GM12872 (cell line): ENCODE measurements at regions not wholly inside any gene's neighbourhood (a gene's known extent, or its start where the extent isn't known, plus 50 kb on each side); places are given as distances from the start of the nearest gene placed in this dataset.

Experiments
- TF ChIP-seq, protein P1 (sequence below): IDR thresholded peaks from 3 replicates; pipeline ENCODE4 v1.5.1; 2011; ENCODE audit warnings: low read depth, mild to moderate bottlenecking, low read length, moderate library complexity; ENCODE audit not compliant: insufficient read depth

DNA sequence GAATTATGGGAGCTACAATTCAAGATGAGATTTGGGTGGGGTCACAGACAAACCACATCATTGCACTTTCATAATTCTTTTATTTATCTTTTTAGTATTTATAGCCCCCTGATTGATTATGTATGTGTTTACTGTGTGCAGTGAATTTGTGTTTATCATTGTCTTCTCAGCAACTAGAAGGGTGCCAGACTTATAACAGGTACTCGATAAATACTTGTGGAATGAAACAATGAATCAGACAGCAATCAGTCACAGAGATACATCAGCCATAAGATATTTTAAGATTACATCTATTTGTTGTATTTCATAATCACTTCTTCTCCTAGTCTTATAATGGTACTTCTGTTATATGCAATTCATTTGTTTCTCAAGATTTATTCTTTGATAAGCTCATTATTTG, 273.2 kb downstream of the PTPRC start:
- TF ChIP-seq, protein P1, sequence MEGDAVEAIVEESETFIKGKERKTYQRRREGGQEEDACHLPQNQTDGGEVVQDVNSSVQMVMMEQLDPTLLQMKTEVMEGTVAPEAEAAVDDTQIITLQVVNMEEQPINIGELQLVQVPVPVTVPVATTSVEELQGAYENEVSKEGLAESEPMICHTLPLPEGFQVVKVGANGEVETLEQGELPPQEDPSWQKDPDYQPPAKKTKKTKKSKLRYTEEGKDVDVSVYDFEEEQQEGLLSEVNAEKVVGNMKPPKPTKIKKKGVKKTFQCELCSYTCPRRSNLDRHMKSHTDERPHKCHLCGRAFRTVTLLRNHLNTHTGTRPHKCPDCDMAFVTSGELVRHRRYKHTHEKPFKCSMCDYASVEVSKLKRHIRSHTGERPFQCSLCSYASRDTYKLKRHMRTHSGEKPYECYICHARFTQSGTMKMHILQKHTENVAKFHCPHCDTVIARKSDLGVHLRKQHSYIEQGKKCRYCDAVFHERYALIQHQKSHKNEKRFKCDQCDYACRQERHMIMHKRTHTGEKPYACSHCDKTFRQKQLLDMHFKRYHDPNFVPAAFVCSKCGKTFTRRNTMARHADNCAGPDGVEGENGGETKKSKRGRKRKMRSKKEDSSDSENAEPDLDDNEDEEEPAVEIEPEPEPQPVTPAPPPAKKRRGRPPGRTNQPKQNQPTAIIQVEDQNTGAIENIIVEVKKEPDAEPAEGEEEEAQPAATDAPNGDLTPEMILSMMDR = no peak

DNA sequence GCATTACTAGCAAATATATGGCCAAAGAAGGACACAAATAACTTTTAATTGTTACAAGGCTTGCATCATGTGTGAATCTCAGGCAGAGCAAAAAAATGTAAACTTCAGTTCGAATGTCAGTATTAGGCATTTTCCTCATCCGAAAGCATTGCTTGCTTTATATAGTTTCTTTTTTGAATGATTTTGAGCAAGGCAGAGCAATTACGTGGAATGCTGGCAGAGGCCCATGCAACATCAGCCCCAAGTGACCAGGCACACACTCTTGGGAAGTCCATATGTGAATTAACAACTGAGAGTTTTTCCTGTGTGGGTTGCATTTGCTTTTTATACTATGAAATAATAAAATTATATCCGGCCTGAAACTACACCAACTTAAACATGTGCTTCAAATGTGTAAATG, 274.8 kb downstream of the PTPRC start:
- TF ChIP-seq, protein P1 = no peak

DNA sequence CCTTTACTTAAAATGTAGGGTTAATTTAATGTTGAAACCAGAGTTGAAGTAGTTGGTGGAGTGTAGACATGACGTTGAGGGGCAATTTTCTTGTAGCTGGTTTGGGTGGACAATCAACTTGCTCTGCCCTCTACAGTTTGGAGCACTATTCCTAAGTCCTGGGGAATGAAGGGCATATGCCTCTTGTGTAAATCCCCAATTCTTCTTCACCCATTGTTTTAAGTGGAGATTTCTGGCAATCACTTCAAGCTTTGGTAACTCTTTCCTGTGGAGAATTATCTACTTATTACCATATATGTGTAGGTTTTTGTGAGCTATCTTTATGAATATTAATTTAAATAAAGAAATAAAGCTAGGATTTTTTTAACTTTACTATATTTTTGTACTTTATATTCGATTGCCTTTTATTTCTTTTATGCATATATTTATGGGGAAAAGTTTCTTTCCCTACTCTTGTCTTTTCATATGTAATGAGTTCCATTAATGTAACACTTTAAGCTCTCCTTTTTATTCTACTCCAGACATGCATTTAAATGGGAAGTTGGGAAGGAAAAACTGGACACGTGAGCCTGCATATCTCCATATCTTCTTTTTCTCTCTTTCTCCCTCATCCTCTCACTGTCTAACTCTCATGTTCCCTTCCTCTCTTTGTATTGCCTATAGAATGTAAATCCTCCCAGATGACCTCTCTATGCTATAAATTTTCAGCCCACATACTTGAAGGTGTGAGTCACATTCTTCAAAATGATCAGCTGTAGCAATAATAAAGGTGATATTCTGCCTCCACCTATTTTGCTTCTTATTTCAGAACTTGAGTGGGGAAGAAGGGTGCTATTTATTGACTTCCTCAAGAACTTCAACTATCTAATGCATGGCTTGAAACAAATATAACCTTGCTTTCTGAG, 276.7 kb downstream of the PTPRC start:
- TF ChIP-seq, protein P1 = no peak

DNA sequence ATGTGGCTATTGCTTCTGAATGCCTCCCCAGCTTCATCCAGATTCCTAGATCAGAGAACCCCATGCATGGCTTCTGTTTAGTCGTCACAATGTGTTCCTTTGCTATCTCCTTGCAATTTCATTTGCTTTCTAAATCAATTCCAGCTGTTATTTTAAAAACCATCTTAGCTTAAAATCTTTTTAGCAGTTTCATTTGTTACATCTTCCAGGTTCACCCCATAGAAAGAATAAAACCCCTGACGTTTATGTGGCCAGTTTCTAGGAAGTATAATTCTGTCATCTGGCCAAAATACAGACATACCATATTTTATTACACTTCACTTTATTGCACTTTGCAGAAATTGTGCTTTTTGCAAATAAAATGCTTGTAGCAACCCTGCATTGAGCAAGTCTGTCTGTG, 278.4 kb downstream of the PTPRC start:
- TF ChIP-seq, protein P1 = no peak

DNA sequence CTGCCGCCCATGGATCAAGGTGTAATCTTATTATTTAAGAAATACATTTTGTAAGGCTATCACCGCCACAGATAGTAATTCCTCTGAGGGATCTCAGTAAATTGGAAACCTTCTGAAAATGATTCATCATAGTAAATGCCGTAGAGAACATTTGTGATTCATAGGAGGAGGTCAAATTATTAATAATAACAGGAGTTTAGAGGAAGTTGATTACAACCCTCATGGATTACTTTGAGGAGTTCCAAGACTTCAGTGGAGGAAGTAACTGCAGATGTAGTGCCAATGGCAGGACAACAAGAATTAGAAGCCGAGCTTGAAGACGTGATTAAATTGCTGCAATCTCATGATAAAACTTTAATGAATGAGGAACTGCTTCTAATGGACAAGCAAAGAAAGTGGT, 280.1 kb downstream of the PTPRC start:
- TF ChIP-seq, protein P1 = no peak

DNA sequence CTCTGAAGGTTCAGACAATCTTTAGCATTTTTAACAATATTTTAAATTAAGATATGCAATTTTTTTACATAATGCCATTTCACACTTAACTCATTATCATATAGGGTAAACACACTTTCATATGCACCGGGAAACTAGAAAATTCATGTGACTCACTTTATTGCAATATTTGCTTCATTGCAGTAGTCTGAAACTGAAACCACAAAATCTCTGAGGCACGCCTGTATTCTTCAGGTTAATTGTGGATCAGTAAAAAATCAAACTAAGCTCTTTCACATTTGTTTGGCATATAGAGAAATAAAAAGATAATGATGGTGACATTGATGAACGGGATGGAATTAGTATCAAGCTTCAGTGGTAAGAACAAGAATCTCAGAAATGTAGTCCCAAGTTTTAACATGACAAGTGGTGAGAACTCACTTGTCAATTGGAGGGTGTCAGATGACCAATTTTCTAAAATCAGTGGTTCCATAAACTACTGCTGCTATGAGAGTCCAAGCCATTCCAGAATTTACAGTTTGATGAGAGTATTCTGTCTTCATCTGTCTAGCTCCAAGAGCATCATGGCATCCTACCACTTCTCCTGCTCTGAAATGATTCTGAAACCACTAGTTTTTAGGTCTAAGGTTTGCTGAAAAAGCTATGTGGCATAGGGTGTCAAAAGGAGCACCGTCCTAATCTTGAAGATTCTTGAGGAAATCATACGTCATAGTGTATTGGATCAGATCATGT, 281.0 kb downstream of the PTPRC start:
- TF ChIP-seq, protein P1 = no peak

DNA sequence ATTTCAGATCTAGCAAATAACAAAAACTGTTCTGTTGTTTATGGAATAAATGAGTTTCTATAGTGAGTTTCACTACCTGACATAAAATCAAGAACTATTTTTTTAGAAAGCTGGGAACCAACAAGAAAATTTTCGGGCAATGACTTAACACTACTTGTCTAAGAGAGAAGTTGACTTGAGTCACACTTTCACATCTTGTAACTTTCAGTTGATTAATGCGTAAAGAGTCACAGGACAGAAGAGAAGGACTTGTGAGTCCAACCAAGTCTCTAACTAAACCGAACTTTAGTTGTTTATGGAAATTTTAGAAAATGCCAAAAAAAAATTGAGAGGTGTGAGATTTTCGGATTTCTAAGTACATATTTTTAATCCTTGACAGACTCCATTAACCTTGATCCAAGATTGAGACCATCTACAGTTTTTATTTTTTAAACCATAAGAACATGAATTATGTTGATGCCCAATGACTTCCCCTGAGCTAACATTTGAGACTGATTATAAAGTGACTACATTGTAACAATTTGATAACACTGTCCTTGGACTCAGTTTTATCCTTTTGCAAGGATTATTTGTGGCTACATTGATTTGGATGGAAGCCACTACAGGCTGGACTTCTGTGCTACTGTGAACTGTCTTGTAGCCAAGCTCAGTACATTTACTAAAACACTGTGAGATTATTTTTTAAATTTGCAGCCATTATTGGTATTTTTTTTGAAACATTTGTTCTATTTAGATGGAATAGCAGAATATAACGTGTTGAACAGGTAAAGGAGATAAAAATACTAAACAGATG, 284.0 kb downstream of the PTPRC start:
- TF ChIP-seq, protein P1 = no peak
